HG03045 (cell line): ENCODE measurements at regions not wholly inside any gene's neighbourhood (a gene's known extent, or its start where the extent isn't known, plus 50 kb on each side); places are given as distances from the start of the nearest gene placed in this dataset.

Source experiments
- ATAC-seq: cut with Tn5 transposase; IDR thresholded peaks from one replicate; pipeline ENCODE4 v1.9.1; 2021; ENCODE audit warnings: mild to moderate bottlenecking, moderate library complexity; ENCODE audit not compliant: unreplicated experiment

- ATAC-seq = no peak
Observed at GRCh38 chr9:109940561-109940960, 160.6 kb downstream of the PALM2AKAP2 start.

DNA sequence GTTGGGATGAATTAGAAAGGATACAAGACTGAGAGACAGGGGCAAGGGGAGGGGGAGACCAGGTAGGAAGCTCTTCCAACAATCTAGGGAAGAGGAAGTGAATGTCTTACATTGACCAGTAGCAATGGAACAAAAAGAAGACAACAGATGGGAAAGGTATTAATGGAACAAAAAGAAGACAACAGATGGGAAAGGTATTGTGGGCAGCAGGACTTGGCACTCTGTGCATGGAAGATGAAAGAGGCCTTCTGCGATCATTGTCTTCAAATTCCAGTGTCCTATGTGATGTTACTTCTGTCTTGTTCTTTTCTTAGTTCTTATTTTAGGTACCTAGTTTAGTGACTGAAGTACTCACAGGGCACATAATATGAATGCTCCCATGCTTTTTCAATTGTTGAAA is 161.8 kb downstream of the PALM2AKAP2 start:
- no peak for ATAC-seq

- no peak for ATAC-seq
Observed at GRCh38 chr9:109945573-109945972, 165.6 kb downstream of the PALM2AKAP2 start.

DNA sequence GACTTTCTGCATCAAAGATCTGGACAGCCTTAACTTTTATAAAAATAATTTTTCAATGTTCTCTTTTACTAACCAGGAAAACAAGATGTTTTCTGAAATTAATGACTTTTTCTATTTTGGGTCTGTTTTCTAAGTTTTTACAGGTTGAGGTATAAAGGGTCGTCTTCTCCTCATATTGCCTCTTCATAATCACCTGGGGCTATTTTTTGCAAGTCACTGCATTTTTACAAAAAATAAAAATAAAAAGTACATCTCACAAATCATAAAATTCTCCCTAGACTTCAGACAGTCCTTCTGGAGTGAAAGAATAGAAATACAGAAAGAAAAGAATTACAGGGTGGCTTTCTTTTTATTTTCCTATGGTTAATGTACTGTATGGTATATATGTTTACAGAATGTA is 168.5 kb downstream of the PALM2AKAP2 start:
- ATAC-seq = no peak

DNA sequence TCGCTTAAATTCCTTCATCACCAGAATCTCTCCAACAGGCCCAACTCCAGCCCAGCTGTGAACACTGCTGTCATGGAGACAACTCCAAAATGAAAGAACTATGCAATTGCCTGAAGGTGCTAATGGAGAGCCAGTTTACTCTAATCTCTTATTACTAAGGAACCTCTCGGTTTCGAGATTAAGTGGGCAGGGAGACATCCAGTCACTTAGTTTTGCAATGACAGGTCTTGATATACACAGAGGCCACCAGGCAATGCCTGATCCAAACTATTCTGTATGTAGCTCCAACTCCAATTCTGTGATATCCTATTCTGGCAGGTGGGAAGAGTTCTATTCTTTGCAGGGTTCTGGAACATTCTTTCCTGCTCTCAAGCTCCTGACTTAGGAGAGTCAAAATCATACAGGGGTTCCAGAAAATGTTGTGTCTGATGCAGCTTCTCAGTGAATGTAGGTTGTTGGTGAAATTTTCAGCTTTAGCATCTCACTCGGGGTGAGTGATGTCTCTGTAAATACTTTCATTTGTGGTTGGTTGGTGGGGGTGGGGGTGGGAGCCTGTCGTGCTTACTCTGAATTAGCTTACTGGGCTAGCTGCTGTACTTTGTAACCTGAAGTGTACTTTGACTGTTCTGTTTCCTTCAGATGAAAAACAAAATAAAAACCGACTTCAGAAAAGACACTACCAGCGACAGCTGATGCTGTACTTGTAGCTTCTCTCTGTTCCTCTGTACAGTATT is 170.9 kb downstream of the PALM2AKAP2 start:
- no peak for ATAC-seq

DNA sequence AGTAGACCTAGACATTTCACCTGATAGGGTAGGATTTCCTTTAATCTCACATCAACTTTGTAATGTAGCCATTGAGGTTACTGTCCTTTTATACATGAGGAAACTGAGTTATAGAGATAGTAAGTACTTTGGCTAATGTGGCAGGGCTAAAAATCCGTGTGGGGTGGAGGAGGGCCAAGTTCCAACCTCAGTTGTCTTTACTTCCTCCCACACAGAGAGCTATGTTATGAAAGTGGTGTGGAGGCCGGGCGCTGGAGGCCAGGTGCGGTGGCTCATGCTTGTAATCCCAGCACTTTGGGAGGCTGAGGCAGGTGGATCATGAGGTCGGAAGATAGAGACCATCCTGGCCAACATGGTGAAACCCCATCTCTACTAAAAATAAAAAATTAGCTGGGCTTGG is 173.3 kb downstream of the PALM2AKAP2 start:
- no peak for ATAC-seq

DNA sequence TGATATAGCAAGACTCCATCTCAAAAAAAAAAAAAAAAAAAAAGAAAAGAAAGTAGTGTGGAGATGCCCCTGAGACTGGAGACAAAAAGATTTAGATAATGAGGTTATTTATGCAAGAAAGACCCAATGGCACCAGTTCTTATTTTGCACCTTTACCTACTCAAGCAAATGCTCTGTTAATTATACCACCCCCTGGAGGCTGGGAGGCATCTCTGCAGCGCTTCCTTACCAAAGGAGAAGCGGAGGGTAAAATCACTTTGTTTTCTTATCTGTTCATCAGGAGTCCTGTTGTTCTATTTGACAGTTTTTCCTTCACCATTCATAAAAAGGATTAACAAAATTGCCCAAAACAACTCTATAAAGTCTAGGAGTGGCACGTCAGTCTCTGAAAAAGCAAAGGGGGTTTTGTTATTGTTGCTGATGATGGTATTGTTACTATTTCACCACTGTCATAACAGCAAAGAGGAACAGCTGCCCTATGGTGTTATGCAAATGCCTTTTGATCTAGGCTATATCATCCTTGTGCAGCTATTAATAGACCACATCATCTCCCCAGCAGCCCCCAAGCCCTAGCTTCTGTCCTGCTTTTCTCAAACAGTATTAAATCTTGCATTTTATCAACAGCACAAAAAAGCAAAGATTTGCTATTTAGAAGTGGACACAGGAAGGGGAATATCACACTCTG is 174.0 kb downstream of the PALM2AKAP2 start:
- ATAC-seq = no peak

- no peak for ATAC-seq
Observed at GRCh38 chr9:109956717-109957440, 176.9 kb downstream of the PALM2AKAP2 start.

GRCh38 chr9:109959679-109960078 is 179.7 kb downstream of the PALM2AKAP2 start:
- no peak for ATAC-seq

GRCh38 chr9:109961626-109962025 is 181.6 kb downstream of the PALM2AKAP2 start:
- no peak for ATAC-seq

DNA sequence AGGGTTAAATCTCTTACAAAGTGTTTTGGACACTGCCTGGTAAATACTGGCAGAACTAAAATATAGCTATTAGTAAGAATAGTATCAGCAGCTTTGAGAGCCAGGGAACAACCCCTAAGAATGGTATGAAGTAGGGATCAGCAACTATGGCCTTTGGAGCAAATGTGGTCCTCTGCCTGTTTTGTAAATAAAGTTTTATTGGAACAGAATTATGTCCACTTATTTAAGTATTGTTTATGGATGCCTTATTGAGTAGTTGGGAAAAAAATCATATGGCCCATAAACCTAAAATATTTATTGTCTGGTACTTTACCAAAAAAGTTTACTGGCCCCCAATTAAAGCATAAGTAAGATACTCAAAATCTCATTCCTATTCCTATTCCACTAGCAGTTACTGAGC is 182.2 kb downstream of the PALM2AKAP2 start:
- no peak for ATAC-seq

DNA sequence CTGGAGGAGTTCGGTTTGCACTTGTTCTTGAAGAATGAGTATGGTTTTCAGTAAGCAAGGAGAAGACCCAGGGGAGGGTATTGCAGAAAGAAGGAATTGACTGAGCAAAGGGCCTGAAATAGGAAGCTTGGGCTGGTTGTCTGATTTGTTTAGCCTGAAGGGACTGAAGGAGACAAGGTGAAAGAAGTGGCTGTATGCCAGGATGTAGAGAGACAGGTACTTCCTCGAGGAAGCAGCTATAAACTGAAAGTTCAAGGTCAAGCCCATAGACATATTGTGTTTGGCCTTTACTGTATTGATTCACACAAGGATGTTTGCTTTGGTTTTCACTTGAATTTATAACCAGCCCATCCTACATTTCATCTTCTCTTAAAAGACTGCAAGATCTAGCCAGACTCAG is 183.1 kb downstream of the PALM2AKAP2 start:
- no peak for ATAC-seq

- ATAC-seq = peak; percentile 33
Observed at GRCh38 chr9:109966643-109967368, 186.8 kb downstream of the PALM2AKAP2 start.

DNA sequence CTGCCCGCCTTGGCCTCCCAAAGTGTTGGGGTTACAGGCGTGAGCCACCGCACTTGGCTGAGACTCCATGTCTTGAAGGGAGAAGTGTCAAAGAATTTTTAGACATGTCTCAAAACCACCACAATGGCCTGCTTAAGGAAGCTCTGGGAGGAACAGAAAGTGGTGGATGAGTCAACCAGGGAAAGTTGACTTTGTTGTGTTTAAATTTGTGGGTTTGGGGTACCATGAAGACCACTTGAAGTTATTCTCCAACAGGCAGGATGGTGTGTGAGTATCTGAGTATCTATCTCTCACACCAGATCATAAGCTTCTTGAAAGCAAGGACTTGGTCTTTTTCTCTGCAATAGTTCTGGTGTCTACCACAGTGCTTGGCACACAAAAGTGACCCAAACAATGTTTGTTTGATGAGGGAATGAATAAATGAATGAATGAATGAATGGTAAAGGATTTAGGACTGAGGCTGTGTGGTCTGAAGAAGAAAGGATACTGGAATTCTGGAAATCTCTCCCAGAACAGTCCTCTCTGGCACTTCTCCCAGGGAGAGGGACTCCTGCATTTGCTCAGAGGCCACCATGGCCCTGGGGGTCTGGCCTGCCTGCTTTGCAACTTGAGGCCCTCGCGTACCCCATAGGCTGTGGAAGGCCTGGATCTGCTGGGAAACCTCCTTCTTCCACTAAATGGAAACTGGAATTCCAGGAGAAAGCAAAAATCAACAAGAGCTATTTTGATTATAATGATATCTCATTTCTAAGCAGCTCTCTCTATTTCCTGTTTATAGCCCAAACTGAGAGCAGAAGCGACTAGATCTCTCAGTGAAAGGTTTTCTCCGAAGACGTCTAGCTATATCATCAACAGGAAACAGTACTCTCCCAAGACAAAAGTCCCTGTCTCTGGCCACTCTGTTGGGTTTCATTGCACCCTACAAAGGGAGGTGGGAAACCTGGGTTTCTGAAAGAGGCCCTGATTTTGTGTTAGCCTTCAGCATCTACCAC is 187.9 kb downstream of the PALM2AKAP2 start:
- peak; percentile 30 for ATAC-seq

GRCh38 chr9:109969011-109969410 is 189.0 kb downstream of the PALM2AKAP2 start:
- no peak for ATAC-seq

DNA sequence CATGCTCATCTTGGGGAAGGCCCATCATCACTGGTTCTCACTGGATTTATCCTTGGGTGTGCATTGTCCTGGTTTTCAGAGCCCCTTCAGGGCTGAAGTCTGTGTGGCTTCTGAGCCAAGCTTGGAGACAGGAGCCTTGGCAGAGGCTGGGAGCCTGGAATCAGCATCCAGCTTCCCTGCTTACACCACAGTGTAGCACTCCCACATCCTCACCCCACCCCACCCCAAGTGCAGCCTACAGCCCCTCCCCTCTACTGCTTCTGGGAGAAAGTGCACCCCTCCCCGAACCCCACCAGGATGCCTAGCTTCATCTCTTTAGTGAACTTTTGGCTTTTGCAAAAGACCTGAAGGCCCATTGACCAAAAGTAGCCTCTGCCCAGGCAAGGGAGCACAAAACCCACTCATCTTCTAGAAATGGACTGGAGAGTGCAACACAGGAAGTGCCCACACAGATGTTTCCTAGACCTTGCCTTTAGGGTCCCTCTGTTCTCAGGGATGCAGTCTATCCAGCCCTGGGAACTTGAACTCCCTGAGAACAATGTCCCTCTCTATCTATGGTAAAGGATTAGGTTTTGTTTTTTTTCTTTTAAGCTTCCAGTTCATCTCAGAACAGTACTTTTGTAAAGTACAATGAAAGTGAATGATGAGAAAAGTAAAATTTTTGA is 189.7 kb downstream of the PALM2AKAP2 start:
- no peak for ATAC-seq

DNA sequence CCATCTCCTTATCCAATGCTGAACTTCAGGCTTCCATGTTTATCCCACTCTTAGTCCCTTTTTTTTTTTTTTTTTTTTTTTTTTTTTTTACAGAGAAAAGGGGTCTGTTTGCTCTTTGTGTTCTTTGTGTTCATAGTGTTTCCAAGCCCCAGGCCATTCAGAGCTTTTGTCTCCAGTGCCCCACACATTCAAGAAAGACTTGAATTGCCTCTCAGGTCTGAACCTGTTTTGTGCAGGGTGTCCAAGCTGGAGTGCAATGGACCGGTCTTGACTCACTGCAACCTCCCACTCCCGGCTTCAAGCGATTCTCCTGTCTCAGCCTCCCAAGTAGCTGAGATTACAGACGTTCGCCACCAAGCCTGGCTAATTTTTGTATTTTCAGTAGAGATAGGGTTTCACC is 191.2 kb downstream of the PALM2AKAP2 start:
- ATAC-seq = no peak

GRCh38 chr9:109972026-109972882 is 192.3 kb downstream of the PALM2AKAP2 start:
- peak; percentile 24 for ATAC-seq

DNA sequence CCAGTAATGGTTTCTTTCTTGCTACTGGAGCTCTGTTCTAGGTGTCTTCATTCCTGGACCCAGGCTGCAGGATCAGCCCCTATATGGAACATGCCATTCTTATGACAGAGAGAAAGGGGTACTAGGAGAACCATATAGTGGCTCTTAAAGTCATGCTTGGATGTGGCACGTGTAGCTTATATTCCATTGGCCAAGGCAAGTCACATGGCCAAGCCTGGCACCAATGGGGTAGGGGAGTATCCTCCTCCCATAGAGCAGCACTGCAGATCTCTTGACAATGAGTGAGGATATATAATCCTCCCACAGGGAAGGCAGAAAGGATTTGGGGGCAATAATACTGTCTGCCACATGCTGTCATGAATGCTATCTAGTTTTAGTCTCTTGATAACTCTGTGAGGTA is 193.3 kb downstream of the PALM2AKAP2 start:
- ATAC-seq = no peak
